ENCODE measurements at regions not wholly inside any gene's neighbourhood (a gene's known extent, or its start where the extent isn't known, plus 50 kb on each side); places are given as distances from the start of the nearest gene placed in this dataset.

GRCh38 chr6:159595173-159595572 is 97.9 kb downstream of the SOD2 start:
- H3K4me1 ChIP-seq = no peaks in the 10 kb centered on the region
- no peaks in the 10 kb centered on the region for H3K27me3 ChIP-seq
- no peaks in the 10 kb centered on the region for H3K36me3 ChIP-seq
- no peak overlapping the region for H3K4me3 ChIP-seq
- H3K27ac ChIP-seq = no peak overlapping the region
- no peaks in the 10 kb centered on the region for H3K9me3 ChIP-seq
- no peak for DNase-seq
- no peak for TF ChIP-seq POLR2A (IDR thresholded peaks at IDR 0.05)
- TF ChIP-seq, protein P1, sequence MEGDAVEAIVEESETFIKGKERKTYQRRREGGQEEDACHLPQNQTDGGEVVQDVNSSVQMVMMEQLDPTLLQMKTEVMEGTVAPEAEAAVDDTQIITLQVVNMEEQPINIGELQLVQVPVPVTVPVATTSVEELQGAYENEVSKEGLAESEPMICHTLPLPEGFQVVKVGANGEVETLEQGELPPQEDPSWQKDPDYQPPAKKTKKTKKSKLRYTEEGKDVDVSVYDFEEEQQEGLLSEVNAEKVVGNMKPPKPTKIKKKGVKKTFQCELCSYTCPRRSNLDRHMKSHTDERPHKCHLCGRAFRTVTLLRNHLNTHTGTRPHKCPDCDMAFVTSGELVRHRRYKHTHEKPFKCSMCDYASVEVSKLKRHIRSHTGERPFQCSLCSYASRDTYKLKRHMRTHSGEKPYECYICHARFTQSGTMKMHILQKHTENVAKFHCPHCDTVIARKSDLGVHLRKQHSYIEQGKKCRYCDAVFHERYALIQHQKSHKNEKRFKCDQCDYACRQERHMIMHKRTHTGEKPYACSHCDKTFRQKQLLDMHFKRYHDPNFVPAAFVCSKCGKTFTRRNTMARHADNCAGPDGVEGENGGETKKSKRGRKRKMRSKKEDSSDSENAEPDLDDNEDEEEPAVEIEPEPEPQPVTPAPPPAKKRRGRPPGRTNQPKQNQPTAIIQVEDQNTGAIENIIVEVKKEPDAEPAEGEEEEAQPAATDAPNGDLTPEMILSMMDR (IDR thresholded peaks at IDR 0.05) = no peak
- intact Hi-C loops (cut with DNase I; ENCODE audit: low total_unique reads) = no loop called here

DNA sequence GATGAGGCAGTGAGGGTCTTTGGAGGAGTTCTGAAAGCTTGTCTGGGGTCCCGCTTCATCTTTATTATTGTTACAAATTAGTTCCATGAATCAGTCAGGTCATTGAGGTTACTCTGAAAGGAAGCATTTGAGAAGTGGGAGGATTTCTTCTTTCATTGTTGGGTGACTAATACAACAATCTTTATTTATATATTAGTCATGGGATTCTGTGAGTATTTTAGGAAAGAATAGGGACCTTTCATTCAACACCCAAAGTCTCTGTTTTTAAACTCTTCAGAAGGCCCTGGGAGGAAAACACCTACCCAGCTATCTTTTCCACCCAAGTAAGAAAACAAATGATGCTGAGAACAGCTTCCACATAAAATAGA is 98.3 kb downstream of the SOD2 start:
- no peak for TF ChIP-seq POLR2A (IDR thresholded peaks at IDR 0.05)
- TF ChIP-seq, protein P1 (IDR thresholded peaks at IDR 0.05) = no peak
- H3K27ac ChIP-seq = no peak overlapping the region
- DNase-seq = no peak
- intact Hi-C loops (cut with DNase I; ENCODE audit: low total_unique reads) = no loop called here
- no peaks in the 10 kb centered on the region for H3K27me3 ChIP-seq
- H3K4me1 ChIP-seq = no peaks in the 10 kb centered on the region
- H3K4me3 ChIP-seq = no peak overlapping the region
- no peaks in the 10 kb centered on the region for H3K36me3 ChIP-seq
- H3K9me3 ChIP-seq = no peaks in the 10 kb centered on the region

DNA sequence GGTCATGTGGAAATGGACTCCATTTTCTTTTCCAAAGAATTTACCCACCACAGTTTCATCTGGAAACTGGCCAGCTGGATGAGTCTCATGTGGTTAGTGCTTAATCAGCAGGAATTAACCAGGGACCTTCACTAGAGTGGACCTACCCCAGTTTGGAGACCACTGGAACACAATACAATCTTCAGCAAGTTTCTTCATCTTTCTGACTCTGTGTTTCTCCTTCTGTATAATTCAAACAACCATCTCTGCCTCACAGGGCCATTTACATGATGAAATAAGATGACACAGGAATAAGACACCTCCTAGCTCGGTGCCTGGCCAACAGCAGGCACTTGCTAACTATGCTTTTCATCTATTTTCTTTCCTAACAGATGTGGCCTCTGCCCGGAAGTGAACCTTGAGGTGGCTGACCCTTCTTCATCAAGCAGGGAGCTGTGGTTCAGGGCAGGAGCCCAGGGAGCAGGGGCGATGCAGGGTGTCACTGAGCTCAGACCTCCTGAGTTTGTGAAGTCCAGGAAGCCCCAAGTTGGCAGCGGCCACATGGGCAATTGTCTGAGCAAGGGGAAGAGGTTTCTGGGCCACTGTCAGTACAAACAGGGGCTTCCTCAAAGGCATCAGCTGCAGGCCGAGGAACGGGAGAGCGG is 98.8 kb downstream of the SOD2 start:
- intact Hi-C loops (cut with DNase I; ENCODE audit: low total_unique reads) = no loop called here
- no peak for TF ChIP-seq POLR2A (IDR thresholded peaks at IDR 0.05)
- TF ChIP-seq, protein P1 (IDR thresholded peaks at IDR 0.05) = no peak

DNA sequence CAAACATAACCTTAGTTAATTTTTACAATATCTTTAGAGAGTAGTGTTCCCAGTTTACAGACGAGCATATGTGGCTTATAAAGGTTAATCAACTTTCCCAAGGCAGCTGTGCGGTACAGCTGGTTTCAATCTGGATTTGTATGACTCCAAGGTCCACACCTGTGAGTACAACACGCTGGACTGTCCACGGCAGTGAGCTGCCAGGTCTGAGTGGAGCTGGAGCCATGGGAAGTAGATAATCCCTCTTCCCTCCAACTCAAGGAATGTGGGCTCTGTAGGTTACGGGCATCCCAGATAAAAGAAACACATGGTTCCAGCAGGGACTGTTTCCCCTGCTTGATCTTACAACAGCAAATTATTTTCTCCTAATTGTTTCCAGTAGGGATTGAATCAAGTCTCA is 102.2 kb downstream of the SOD2 start:
- H3K4me3 ChIP-seq = no peak overlapping the region
- no peaks in the 10 kb centered on the region for H3K9me3 ChIP-seq
- TF ChIP-seq POLR2A (IDR thresholded peaks at IDR 0.05) = no peak
- TF ChIP-seq, protein P1 (IDR thresholded peaks at IDR 0.05) = no peak
- H3K36me3 ChIP-seq = no peaks in the 10 kb centered on the region
- H3K27me3 ChIP-seq = no peaks in the 10 kb centered on the region
- H3K27ac ChIP-seq = no peak overlapping the region
- intact Hi-C loops (cut with DNase I; ENCODE audit: low total_unique reads) = no loop called here
- DNase-seq = no peak
- H3K4me1 ChIP-seq = no peaks in the 10 kb centered on the region

More for the DNA sequence above, 98.8 kb downstream of the SOD2 start:
- Histone ChIP-seq H3K27me3 (no peaks in the 10 kb centered on the region), H3K9me3 (no peaks in the 10 kb centered on the region), H3K36me3 (no peaks in the 10 kb centered on the region), H3K4me1 (no peaks in the 10 kb centered on the region), H3K4me3 (no peak overlapping the region), H3K27ac (no peak overlapping the region)
- DNase-seq = no peak

DNA sequence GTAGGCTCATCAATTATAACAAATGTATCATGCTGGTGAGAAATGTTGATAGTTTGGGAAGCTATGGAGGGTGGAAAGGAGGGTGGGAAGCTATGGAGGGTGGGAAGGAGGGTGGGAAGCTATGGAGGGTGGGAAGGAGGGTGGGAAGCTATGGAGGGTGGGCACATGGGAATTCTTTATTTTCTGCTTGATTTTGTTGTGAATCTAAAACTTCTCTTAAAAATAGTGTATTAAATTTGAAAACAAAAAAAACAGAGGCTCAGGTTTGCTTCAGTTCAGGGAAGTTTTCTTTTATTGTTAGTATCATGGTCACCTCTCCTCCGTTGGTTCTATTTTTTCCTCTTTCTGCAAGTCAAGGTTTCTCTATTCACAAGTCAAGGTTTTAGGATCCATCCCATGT is 106.4 kb downstream of the SOD2 start:
- TF ChIP-seq, protein P1 (IDR thresholded peaks at IDR 0.05) = no peak
- no peak for TF ChIP-seq POLR2A (IDR thresholded peaks at IDR 0.05)
- Histone ChIP-seq H3K27ac (no peak overlapping the region), H3K9me3 (no peaks in the 10 kb centered on the region), H3K36me3 (no peaks in the 10 kb centered on the region), H3K27me3 (no peaks in the 10 kb centered on the region), H3K4me1 (no peaks in the 10 kb centered on the region), H3K4me3 (no peak overlapping the region)
- DNase-seq = no peak
- intact Hi-C loops (cut with DNase I; ENCODE audit: low total_unique reads) = no loop called here
